Tibial artery (tissue), 4 donors: ENCODE measurements at regions not wholly inside any gene's neighbourhood (a gene's known extent, or its start where the extent isn't known, plus 50 kb on each side); places are given as distances from the start of the nearest gene placed in this dataset.

Experiments used
- DNase-seq, 2 donors: peaks; one replicate each; pipeline ENCODE4 v3.0.0-alpha.2; 2019
- H3K27ac ChIP-seq, 2 donors: fragments of 200-600 bp; sonication (generic) in 1 of 2; 1 replicate in 1 of 2; 2 replicates in 1 of 2; pipeline ENCODE4 v1.5.1; 2018 to 2019; ENCODE audit warnings: mild to moderate bottlenecking in 1 of 2
- H3K27me3 ChIP-seq, 2 donors: fragments of 200-600 bp; sonication (generic) in 1 of 2; one replicate each; pipeline versions ENCODE4 v1.5.1 to v1.6.0; 2016 to 2019
- H3K36me3 ChIP-seq, 3 donors: fragments of 200-600 bp; sonication (generic) in 2 of 3; one replicate each; pipeline ENCODE4 v1.5.1; 2016 to 2019; ENCODE audit warnings: mild to moderate bottlenecking in 2 of 3
- H3K4me1 ChIP-seq, 4 donors: fragments of 200-600 bp; sonication (generic) in 2 of 4; 1 replicate in 3 of 4; 2 replicates in 1 of 4; pipeline ENCODE4 v1.5.1; 2016 to 2019
- H3K4me3 ChIP-seq, 2 donors: fragments of 200-600 bp; sonication (generic) in 1 of 2; 1 replicate in 1 of 2; 2 replicates in 1 of 2; pipeline ENCODE4 v1.5.1; 2018 to 2019; ENCODE audit warnings: mild to moderate bottlenecking in 2 of 2
- H3K9me3 ChIP-seq, 3 donors: fragments of 200-600 bp; sonication (generic) in 1 of 3; one replicate each; pipeline ENCODE4 v1.5.1; 2016 to 2019
- intact Hi-C: fragments of 100-400 bp; cut with DNase I; formaldehyde crosslinking; loops from one replicate; pipeline ENCODE4 v1.15.0; 2023; ENCODE audit warnings: low total_unique reads
- TF ChIP-seq, protein P1 (sequence below), 2 experiments: fragments of 200-600 bp in 1 of 2; fragments of 450-650 bp in 1 of 2; IDR thresholded peaks; one replicate each; pipeline ENCODE4 v1.5.1; 2017 to 2019; ENCODE audit warnings: antibody characterized with exemption in 2 of 2, mild to moderate bottlenecking in 1 of 2, moderate library complexity in 1 of 2

DNA sequence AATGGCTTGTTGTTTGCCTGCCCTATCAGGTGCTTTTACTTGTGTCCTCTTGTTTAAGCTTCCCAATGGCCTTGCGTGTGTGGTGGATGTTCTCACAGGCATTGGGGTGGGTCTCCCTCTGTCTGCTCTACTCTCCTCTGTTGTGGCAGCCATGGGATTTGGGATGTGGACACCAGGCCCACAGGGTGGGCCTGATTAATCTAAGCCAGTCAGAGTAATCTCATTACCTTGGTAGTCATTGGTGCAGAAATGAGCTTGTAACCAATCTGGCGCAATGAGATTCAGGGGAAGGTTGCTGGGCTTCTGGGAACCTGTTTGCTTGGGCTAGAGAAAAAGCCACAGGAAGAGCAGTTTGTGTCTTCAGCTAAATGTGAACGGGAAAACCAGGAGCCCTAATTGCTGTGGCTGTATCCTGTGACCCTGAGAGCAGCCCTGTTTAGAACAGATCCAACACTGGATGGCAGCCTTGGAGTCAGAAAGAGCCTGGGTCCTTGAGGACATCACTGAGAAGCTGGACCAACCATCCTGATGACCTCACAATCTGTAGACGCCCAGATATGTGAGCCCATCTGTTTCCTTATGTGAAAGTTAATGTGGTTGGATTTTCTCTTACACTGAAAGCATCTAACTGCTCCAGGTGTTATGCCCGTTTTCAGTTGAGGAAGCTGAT is 157.3 kb upstream of the UBE2E1 start:
- Histone ChIP-seq H3K36me3 (no peaks in the 10 kb centered on the region), H3K4me1 (no peaks in the 10 kb centered on the region), H3K4me3 (no peak overlapping the region), H3K27me3 (no peaks in the 10 kb centered on the region), H3K27ac (no peak overlapping the region), H3K9me3 (no peaks in the 10 kb centered on the region)
- DNase-seq, result no peak
- intact Hi-C loops, result no loop called here
- TF ChIP-seq, protein P1, sequence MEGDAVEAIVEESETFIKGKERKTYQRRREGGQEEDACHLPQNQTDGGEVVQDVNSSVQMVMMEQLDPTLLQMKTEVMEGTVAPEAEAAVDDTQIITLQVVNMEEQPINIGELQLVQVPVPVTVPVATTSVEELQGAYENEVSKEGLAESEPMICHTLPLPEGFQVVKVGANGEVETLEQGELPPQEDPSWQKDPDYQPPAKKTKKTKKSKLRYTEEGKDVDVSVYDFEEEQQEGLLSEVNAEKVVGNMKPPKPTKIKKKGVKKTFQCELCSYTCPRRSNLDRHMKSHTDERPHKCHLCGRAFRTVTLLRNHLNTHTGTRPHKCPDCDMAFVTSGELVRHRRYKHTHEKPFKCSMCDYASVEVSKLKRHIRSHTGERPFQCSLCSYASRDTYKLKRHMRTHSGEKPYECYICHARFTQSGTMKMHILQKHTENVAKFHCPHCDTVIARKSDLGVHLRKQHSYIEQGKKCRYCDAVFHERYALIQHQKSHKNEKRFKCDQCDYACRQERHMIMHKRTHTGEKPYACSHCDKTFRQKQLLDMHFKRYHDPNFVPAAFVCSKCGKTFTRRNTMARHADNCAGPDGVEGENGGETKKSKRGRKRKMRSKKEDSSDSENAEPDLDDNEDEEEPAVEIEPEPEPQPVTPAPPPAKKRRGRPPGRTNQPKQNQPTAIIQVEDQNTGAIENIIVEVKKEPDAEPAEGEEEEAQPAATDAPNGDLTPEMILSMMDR (IDR thresholded peaks at IDR 0.05), result no peak

DNA sequence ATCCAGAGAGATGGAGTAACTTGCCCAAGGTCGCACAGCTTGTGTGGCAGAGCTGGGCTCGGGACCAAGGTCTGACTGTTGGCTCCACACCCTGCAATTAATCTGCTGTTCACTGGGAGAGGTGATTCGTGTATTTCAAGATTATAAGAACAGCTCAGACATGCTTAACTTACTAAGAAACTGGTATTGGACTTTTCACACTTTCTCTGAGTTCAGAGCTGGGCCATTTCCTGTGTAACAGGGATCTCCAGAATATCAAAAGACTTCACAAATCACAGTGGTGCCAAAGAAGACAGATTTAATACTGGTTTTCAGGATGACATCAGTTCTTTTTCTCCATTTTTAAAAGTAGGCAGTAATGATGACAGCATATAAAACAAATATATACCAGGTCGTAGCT is 156.8 kb upstream of the UBE2E1 start:
- intact Hi-C loops, result no loop called here
- TF ChIP-seq, protein P1 (IDR thresholded peaks at IDR 0.05), result no peak
- no peak for DNase-seq

DNA sequence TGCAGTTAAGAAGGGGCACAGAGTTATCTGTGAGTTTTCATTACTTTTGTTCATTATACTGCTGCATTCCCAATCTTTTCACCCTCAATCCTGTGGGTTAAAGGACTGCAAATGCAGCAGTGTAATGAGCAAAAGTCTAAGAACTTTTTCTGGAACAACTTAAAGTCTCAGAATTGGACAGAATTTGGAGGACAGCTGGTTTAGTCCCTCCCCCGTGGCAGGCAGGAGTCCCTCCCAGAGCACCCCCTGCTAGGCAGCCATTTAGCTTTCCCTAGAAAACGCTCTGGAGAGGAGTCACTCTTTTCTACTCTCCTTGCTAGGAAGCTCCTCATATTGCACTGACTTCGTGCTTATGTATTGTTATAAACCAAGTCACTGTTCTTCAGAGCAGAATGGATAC is 156.3 kb upstream of the UBE2E1 start:
- H3K9me3 ChIP-seq, result no peaks in the 10 kb centered on the region
- H3K36me3 ChIP-seq, result no peaks in the 10 kb centered on the region
- no peak overlapping the region for H3K27ac ChIP-seq
- no peak overlapping the region for H3K4me3 ChIP-seq
- intact Hi-C loops, result no loop called here
- no peak for DNase-seq
- no peaks in the 10 kb centered on the region for H3K27me3 ChIP-seq
- TF ChIP-seq, protein P1 (IDR thresholded peaks at IDR 0.05), result no peak
- no peaks in the 10 kb centered on the region for H3K4me1 ChIP-seq

More for the DNA sequence above, 156.8 kb upstream of the UBE2E1 start:
- Histone ChIP-seq H3K36me3 (no peaks in the 10 kb centered on the region), H3K27ac (no peak overlapping the region), H3K9me3 (no peaks in the 10 kb centered on the region), H3K27me3 (no peaks in the 10 kb centered on the region), H3K4me3 (no peak overlapping the region), H3K4me1 (no peaks in the 10 kb centered on the region)

DNA sequence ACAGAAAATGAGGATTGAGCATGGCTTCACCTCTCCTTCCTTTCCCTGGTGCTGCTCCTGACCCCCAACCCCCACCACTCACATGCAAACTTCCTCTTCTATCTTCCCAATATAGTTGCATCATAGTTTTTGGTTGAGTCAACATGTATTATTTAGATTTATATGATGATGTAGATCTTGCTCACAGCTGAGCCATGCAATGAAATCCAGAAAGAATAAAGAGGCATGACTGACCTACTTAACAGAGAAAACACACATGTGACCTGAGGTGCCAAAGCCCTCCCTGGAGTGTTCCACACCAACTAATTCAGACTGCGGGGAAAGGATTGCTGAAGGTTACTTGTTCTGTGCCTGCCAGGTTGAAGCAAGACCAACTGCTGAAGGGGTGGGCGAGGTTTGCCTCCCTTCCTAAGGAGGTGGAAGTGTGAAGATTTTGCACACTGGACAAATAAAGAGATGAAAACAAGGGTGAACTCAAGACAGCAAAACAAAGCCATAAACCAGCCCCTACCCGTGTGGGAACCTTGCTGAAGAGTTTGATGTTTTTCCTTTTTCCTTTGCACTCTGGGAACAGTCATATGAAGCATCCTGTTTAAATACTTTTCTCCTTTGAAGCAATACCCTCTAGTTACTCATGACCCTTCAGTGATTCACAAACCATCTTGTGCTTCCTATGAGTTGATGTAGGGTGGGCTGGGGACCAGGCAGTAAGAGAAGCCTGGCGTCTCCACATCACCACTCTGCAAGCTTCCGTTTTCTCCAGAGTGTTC is 155.2 kb upstream of the UBE2E1 start:
- no peaks in the 10 kb centered on the region for H3K36me3 ChIP-seq
- TF ChIP-seq, protein P1 (IDR thresholded peaks at IDR 0.05), result no peak
- H3K4me1 ChIP-seq, result no peaks in the 10 kb centered on the region
- no peaks in the 10 kb centered on the region for H3K9me3 ChIP-seq
- DNase-seq, result no peak
- intact Hi-C loops, result no loop called here
- H3K27ac ChIP-seq, result no peak overlapping the region
- no peaks in the 10 kb centered on the region for H3K27me3 ChIP-seq
- no peak overlapping the region for H3K4me3 ChIP-seq

DNA sequence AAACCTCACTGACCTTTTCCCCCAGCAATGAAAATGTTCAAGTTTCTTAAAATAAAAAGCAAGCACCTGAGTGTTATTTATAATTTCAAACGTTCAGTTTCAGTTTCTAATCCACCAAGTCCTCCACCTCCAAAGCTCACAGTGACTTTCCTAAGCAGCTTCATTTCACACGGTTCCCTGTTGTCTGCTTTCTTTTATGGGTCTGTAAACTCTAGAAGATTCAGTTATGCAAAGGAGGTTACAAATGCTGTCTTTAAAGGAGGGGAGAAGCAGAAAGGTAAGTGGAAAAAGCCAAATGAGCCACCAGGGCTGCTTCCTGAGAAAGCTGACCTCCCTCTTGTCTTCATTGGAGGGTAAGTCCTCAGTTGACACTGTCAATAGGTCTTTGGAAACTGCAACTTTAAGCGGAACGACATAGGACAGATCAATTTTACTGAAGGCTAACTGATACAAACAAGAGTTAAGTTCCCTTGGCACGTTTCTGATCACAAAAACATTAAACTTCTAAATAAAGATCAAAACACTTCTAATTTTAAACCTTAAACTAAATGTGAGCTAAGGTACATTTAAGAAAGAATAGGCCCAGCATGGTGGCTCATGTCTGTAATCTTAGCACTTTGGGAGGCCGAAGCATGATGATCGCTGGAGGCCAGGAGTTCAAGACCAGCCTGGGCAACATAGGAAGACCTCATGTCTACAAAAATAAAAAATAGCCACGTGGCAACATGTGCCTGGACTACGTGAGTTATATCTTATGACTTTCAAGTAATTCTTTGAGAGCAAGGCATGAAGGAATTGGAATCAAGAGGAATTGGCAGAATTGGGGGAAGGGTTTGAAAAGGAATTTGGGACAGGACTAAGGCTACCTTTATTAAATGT is 151.9 kb upstream of the UBE2E1 start:
- Histone ChIP-seq H3K4me1 (no peaks in the 10 kb centered on the region), H3K27me3 (no peaks in the 10 kb centered on the region), H3K9me3 (no peaks in the 10 kb centered on the region), H3K36me3 (no peaks in the 10 kb centered on the region), H3K4me3 (no peak overlapping the region), H3K27ac (no peak overlapping the region)
- TF ChIP-seq, protein P1 (IDR thresholded peaks at IDR 0.05), result no peak
- DNase-seq, result no peak
- intact Hi-C loops, result no loop called here
